IPS DF 6.9 (cell line): ENCODE measurements at regions not wholly inside any gene's neighbourhood (a gene's known extent, or its start where the extent isn't known, plus 50 kb on each side); places are given as distances from the start of the nearest gene placed in this dataset.

Source experiments
- DNase-seq: peaks from one replicate; pipeline ENCODE4 v3.0.0-alpha.2; 2013; ENCODE audit warnings: low read depth, low spot score
- H3K27ac ChIP-seq: one replicate; pipeline ENCODE4 v1.5.1; 2013; ENCODE audit warnings: low read length, control low read depth
- H3K27me3 ChIP-seq: 2 replicates; pipeline ENCODE4 v1.6.1; 2013; ENCODE audit warnings: mild to moderate bottlenecking, low read length; ENCODE audit not compliant: control insufficient read depth, insufficient read depth
- H3K36me3 ChIP-seq: 2 replicates; pipeline ENCODE4 v1.6.1; 2013; ENCODE audit warnings: low read length; ENCODE audit not compliant: control insufficient read depth, insufficient read depth
- H3K4me1 ChIP-seq: 2 replicates; pipeline ENCODE4 v1.6.1; 2013; ENCODE audit warnings: low read length; ENCODE audit not compliant: control insufficient read depth, insufficient read depth
- H3K4me3 ChIP-seq: 2 replicates; pipeline ENCODE4 v1.5.1; 2013; ENCODE audit warnings: mild to moderate bottlenecking, low read length
- H3K9me3 ChIP-seq: 2 replicates; pipeline ENCODE4 v1.6.1; 2013; ENCODE audit warnings: low read length, inconsistent platforms; ENCODE audit not compliant: control insufficient read depth, insufficient read depth
- WGBS: extraction: QIAGEN DNeasy Blood & Tissue Kit; methylation state at CpG from one replicate; pipeline ENCODE4 v1.1.7; 2013; ENCODE audit warnings: mixed read lengths, missing lambda C conversion rate; ENCODE audit not compliant: insufficient read length, insufficient coverage; 5-methylcytosine and 5-hydroxymethylcytosine counted together

DNA sequence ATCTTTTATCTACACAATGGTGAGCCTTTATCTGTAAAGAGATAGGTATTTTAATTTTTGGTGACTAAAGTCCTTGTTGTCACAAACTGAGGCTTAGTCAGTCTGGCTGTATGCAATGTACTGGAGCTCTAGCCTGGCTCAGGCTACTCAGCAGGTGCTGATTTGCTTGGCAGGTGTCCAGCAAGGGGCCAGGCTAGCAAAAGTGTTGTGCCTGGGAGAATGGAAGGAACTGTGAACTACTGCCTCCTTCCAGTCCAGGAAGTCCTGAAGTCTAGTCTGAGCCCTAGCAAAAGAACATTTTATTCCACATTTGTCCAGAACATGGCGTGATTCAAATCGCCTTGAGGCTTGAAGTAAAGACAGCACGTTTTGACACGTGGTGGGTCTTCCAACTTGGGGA, 260.5 kb downstream of the CCDC85A start:
- peaks cover 5% of the 10 kb centered on the region; the same call in 1 of the 2 replicates for H3K4me1 ChIP-seq
- no peaks in the 10 kb centered on the region for H3K27me3 ChIP-seq
- no peak overlapping the region for H3K27ac ChIP-seq
- no peak overlapping the region for H3K4me3 ChIP-seq
- no peaks in the 10 kb centered on the region for H3K36me3 ChIP-seq
- H3K9me3 ChIP-seq, result no peaks in the 10 kb centered on the region; the same call in 1 of the 2 replicates
- no CpG with 5 or more reads among the region's 4 CpGs for WGBS
- DNase-seq, result no peak

- Histone ChIP-seq H3K4me1 (peaks cover 6% of the 10 kb centered on the region), H3K27me3 (no peaks in the 10 kb centered on the region), H3K36me3 (no peaks in the 10 kb centered on the region), H3K4me3 (no peak overlapping the region), H3K27ac (no peak overlapping the region), H3K9me3 (no peaks in the 10 kb centered on the region)
- DNase-seq, result no peak
- no CpG with 5 or more reads among the region's 5 CpGs for WGBS
Measured at GRCh38 chr2:56448403-56449001, 264.7 kb downstream of the CCDC85A start.

DNA sequence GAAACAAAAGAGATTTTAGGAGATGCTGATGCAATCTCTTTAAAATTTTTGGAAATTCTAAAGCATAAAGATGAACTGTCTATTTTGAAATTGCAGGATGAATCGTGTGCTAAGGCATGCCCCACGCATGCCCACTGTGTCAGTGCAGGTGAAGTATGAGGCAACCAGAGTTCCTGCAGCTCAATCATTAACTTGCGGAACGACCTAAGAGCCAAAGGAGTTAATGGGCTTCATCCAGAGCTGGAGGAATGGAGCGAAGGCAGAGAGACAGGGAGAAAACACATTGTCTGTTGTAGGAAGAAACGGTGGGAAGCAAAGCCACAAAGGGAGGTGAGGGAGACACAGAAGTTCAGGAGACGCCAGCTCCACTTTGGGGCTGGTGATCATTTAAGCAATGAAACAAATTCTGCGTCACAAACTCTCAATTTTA, 265.2 kb downstream of the CCDC85A start:
- no peaks in the 10 kb centered on the region for H3K9me3 ChIP-seq
- H3K36me3 ChIP-seq, result no peaks in the 10 kb centered on the region
- no peak for DNase-seq
- no CpG with 5 or more reads among the region's 8 CpGs for WGBS
- H3K27me3 ChIP-seq, result no peaks in the 10 kb centered on the region
- no peak overlapping the region for H3K4me3 ChIP-seq
- H3K4me1 ChIP-seq, result peaks cover 6% of the 10 kb centered on the region
- no peak overlapping the region for H3K27ac ChIP-seq

DNA sequence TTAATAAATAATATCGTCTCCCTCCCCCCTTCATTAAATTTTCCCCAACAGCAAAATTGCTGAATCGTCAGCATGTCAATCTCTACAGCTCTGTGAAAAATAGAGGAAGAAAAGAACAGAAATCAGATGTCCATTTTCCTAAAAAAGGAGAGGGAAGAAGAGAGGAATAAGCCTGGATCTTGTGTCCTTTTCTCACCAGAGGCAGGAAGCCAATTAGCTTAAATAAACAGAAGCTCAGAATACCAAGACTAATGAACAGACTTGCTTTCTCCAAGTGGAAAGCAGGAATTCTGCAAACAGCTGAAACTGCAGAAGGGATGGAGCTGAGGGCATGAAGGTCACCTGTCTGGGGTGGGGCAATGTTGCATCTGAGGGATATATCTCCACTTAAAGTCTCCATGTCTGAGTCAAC, 265.7 kb downstream of the CCDC85A start:
- WGBS, result 100% methylated on average over 1 of the region's 2 CpGs
- H3K36me3 ChIP-seq, result no peaks in the 10 kb centered on the region
- H3K4me1 ChIP-seq, result peaks cover 6% of the 10 kb centered on the region
- no peaks in the 10 kb centered on the region for H3K27me3 ChIP-seq
- no peak overlapping the region for H3K4me3 ChIP-seq
- no peak for DNase-seq
- H3K9me3 ChIP-seq, result no peaks in the 10 kb centered on the region
- H3K27ac ChIP-seq, result no peak overlapping the region

DNA sequence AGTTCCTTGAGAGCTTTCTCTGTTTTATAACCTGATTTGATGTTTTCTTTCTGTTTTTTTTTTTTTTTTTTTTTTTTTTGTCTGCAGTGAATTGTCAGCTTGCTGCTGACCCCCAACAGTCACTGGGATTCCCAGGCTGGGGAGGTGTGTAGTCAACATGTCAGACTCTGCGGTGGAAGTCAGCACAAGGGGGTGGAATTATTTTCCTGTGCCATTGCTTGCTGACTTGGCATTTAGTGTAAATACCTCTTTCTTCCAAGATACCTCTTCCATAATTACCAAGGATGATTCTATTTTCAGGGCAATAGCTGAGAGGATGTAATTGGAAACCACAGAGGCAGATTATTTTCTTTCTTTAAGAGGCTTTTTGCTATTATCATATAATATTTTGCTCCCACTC, 266.3 kb downstream of the CCDC85A start:
- H3K4me1 ChIP-seq, result peaks cover 6% of the 10 kb centered on the region
- H3K36me3 ChIP-seq, result no peaks in the 10 kb centered on the region
- DNase-seq, result no peak
- H3K27ac ChIP-seq, result no peak overlapping the region
- H3K9me3 ChIP-seq, result no peaks in the 10 kb centered on the region
- H3K27me3 ChIP-seq, result no peaks in the 10 kb centered on the region
- H3K4me3 ChIP-seq, result no peak overlapping the region
- WGBS, result no CpG with 5 or more reads among the region's 1 CpG

- no peak overlapping the region for H3K4me3 ChIP-seq
Measured at GRCh38 chr2:56450772-56451171, 267.0 kb downstream of the CCDC85A start.

GRCh38 chr2:56455642-56456041, 271.9 kb downstream of the CCDC85A start:
- Histone ChIP-seq H3K4me1 (no peaks in the 10 kb centered on the region), H3K9me3 (no peaks in the 10 kb centered on the region), H3K27ac (no peak overlapping the region), H3K4me3 (no peak overlapping the region), H3K36me3 (no peaks in the 10 kb centered on the region), H3K27me3 (no peaks in the 10 kb centered on the region)
- DNase-seq, result no peak
- no CpG with 5 or more reads among the region's 2 CpGs for WGBS

More at GRCh38 chr2:56450772-56451171, 267.0 kb downstream of the CCDC85A start:
- H3K9me3 ChIP-seq, result no peaks in the 10 kb centered on the region
- no peak for DNase-seq
- H3K36me3 ChIP-seq, result no peaks in the 10 kb centered on the region
- no peaks in the 10 kb centered on the region for H3K27me3 ChIP-seq
- no peak overlapping the region for H3K27ac ChIP-seq
- H3K4me1 ChIP-seq, result peaks cover 6% of the 10 kb centered on the region

- Histone ChIP-seq H3K27ac (no peak overlapping the region), H3K4me1 (no peaks in the 10 kb centered on the region), H3K36me3 (no peaks in the 10 kb centered on the region), H3K9me3 (no peaks in the 10 kb centered on the region), H3K4me3 (no peak overlapping the region), H3K27me3 (no peaks in the 10 kb centered on the region)
- WGBS, result no CpG with 5 or more reads among the region's 1 CpG
- DNase-seq, result no peak
Measured at GRCh38 chr2:56456791-56457190, 273.0 kb downstream of the CCDC85A start.

- DNase-seq, result no peak
- no peaks in the 10 kb centered on the region for H3K27me3 ChIP-seq
- H3K4me3 ChIP-seq, result no peak overlapping the region
- no CpG with 5 or more reads among the region's 1 CpG for WGBS
- H3K27ac ChIP-seq, result no peak overlapping the region
- H3K4me1 ChIP-seq, result no peaks in the 10 kb centered on the region
- H3K36me3 ChIP-seq, result no peaks in the 10 kb centered on the region
- no peaks in the 10 kb centered on the region for H3K9me3 ChIP-seq
Measured at GRCh38 chr2:56460508-56460907, 276.7 kb downstream of the CCDC85A start.

- no peak for DNase-seq
- Histone ChIP-seq H3K27ac (no peak overlapping the region), H3K4me1 (no peaks in the 10 kb centered on the region), H3K9me3 (no peaks in the 10 kb centered on the region), H3K27me3 (no peaks in the 10 kb centered on the region), H3K4me3 (no peak overlapping the region), H3K36me3 (no peaks in the 10 kb centered on the region)
- no CpG with 5 or more reads among the region's 3 CpGs for WGBS
Measured at GRCh38 chr2:56464066-56464465, 280.3 kb downstream of the CCDC85A start.

DNA sequence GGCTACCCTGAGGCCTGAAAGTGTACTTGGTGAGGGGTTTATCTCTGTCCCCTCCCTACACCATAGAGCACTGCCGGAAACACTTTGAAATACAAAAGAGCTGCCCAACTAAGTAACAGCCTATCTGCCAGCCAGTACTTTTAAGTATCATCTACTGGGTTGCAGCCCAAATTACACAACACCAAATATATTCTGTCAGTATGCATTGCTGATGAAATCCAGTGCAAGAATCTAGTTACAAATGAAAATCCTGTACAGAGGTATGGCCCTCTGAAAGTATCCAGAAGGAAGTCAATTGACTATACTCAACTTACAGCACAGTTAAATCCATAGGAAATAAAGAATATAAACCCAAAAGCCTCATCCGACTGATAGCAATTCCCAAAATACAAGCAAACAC, 280.8 kb downstream of the CCDC85A start:
- DNase-seq, result no peak
- no peaks in the 10 kb centered on the region for H3K9me3 ChIP-seq
- no peak overlapping the region for H3K4me3 ChIP-seq
- no CpG with 5 or more reads among the region's 2 CpGs for WGBS
- H3K27ac ChIP-seq, result no peak overlapping the region
- no peaks in the 10 kb centered on the region for H3K27me3 ChIP-seq
- H3K36me3 ChIP-seq, result no peaks in the 10 kb centered on the region
- H3K4me1 ChIP-seq, result no peaks in the 10 kb centered on the region
